Fibroblast of villous mesenchyme (primary cell): ENCODE measurements at regions not wholly inside any gene's neighbourhood (a gene's known extent, or its start where the extent isn't known, plus 50 kb on each side); places are given as distances from the start of the nearest gene placed in this dataset.
"Not testable (repeated sequence)": the region's sequence is repeated elsewhere in the genome, so short reads cannot be mapped to it uniquely, and the experiment has no call there.

Source experiments
- DNase-seq: peaks from one replicate; pipeline ENCODE4 v3.0.0-alpha.2; 2010; ENCODE audit warnings: low read depth
- H3K4me3 ChIP-seq: 2 replicates; pipeline ENCODE4 v1.5.1; 2011; ENCODE audit warnings: low read depth, mild to moderate bottlenecking, low read length
- TF ChIP-seq, protein P1 (sequence below): IDR thresholded peaks from 2 replicates; pipeline ENCODE4 v1.5.1; 2012; ENCODE audit warnings: low read depth, mild to moderate bottlenecking, low read length; ENCODE audit not compliant: insufficient read depth

DNA sequence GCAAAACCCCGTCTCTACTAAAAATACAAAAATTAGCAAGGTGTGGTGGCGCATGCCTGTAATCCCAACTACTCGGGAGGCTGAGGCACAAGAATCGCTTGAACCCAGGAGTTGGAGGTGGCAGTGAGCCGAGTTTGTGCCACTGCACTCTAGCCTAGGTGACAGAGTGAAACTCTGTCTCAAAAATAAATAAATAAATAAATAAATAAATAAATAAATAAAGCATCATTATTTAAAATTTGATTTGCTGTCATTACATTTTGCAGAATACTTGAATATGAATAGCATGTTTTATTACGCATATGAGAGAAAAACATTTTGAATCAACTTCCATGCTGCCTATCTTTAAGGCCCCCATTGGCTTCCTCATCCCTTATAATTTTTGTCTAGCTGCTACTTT is 53.4 kb upstream of the MED14 start:
- not testable (repeated sequence) for DNase-seq, H3K4me3 ChIP-seq

- no peak overlapping the region for H3K4me3 ChIP-seq
- TF ChIP-seq, protein P1, sequence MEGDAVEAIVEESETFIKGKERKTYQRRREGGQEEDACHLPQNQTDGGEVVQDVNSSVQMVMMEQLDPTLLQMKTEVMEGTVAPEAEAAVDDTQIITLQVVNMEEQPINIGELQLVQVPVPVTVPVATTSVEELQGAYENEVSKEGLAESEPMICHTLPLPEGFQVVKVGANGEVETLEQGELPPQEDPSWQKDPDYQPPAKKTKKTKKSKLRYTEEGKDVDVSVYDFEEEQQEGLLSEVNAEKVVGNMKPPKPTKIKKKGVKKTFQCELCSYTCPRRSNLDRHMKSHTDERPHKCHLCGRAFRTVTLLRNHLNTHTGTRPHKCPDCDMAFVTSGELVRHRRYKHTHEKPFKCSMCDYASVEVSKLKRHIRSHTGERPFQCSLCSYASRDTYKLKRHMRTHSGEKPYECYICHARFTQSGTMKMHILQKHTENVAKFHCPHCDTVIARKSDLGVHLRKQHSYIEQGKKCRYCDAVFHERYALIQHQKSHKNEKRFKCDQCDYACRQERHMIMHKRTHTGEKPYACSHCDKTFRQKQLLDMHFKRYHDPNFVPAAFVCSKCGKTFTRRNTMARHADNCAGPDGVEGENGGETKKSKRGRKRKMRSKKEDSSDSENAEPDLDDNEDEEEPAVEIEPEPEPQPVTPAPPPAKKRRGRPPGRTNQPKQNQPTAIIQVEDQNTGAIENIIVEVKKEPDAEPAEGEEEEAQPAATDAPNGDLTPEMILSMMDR, result no peak
- no peak for DNase-seq
Measured at GRCh38 chrX:40792433-40792832, 57.1 kb upstream of the MED14 start.

- DNase-seq, H3K4me3 ChIP-seq: not testable (repeated sequence)
Measured at GRCh38 chrX:40794829-40795130, 59.4 kb upstream of the MED14 start.

- not testable (repeated sequence) for DNase-seq
Measured at GRCh38 chrX:40799745-40800144, 64.4 kb upstream of the MED14 start.

DNA sequence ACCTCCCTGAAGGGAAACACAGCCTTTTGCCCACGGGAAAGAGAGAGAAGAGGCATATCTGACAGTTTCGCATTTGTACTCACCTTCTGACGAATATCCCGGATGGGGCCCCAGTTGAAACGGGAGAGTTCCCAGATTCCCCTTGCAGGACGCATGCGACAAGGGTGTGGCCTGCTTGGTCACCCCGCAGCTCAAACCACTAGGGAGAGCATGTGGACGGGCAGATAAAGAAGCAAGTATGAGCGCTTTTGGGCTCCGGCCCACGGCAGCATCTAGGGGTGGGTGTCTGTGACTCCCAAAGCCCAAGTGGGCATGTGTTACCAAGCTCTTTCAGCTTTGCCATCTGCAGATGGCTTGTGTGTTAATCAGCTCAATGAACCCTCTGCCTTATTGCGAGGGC is 70.1 kb upstream of the MED14 start:
- TF ChIP-seq, protein P1, result no peak
- H3K4me3 ChIP-seq, result no peak overlapping the region
- DNase-seq, result no peak

More at GRCh38 chrX:40799745-40800144, 64.4 kb upstream of the MED14 start:
- not testable (repeated sequence) for H3K4me3 ChIP-seq

DNA sequence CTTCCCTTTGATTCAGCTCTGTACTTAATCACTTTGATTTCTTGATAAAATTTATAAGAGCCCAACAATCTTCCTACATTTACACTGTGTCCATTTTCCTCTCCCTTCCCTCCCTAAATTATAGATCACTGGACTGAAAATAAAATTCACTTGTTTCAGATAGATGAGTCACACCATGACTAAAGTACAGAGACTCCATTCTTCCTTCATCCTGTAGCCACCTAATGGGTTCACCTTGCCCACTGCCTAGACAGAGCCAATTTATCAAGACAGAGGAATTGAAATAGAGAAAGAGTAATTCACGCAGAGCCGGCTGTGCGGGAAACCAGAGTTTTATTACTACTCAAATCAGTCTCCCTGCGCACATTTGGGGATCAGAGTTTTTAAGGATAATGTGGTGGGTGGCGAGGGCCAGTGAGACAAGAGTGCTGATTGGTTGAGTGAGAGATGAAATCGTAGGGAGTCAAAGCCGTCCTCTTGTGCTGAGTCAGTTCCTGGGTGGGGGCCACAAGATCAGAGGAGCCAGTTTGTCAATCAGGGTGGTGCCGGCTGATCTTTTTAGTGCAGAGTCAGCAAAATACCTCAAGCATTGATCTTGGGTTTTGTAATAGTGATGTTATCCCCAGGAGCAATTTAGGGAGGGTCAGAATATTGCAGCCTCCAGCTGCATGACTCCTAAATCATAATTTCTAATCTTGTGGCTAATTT is 71.3 kb upstream of the MED14 start:
- TF ChIP-seq, protein P1, result no peak
- DNase-seq, result no peak
- H3K4me3 ChIP-seq, result no peak overlapping the region

- DNase-seq, result no peak
- TF ChIP-seq, protein P1, result no peak
- H3K4me3 ChIP-seq, result no peak overlapping the region
Measured at GRCh38 chrX:40807384-40807783, 72.0 kb upstream of the MED14 start.

GRCh38 chrX:40808203-40808602 is 72.9 kb upstream of the MED14 start:
- no peak for DNase-seq
- TF ChIP-seq, protein P1, result no peak
- no peak overlapping the region for H3K4me3 ChIP-seq
